ENCODE measurements at regions not wholly inside any gene's neighbourhood (a gene's known extent, or its start where the extent isn't known, plus 50 kb on each side); places are given as distances from the start of the nearest gene placed in this dataset.

DNA sequence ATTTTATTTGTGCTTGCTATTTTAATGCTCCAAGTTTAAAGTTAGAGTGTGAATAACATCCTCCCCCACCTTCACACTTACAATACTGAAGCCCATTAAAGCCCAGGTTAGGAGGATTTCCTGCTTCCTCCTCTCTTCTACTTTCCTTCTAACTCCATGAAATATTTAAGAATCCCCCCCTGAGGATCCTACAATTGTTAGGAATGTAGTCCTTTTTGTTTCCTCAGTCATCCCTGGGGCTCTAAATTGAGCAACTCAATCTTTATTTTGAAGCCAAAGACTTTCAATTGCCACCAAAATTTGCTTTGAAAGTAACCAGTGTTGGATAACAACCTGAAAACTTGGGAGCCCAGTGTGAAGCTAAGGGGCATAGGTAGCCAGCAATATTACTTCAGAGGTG is 276.9 kb downstream of the FAM47A start:
- no peak for TF ChIP-seq GTF2F1 (IDR thresholded peaks at IDR 0.05; ENCODE audit: low read depth, low read length)
- no peak for TF ChIP-seq RAD21 (CRISPR knock-in tag; conservative IDR thresholded peaks at IDR 0.05 in 1 of 2, IDR thresholded peaks at IDR 0.05 in 1 of 2)
- no peak for TF ChIP-seq MEF2D (tag; conservative IDR thresholded peaks at IDR 0.05; ENCODE audit: low read depth)
- TF ChIP-seq SRF (CRISPR knock-in tag; IDR thresholded peaks at IDR 0.05) = no peak
- no peak for TF ChIP-seq SP2 (IDR thresholded peaks at IDR 0.05; ENCODE audit: extremely low read depth, low read depth, low read length, poor library complexity, severe bottlenecking)
- no peak for TF ChIP-seq JUND (IDR thresholded peaks at IDR 0.05; ENCODE audit: borderline replicate concordance, low read depth, low read length)
- TF ChIP-seq JUND (tag; IDR thresholded peaks at IDR 0.05; ENCODE audit: borderline replicate concordance, low read depth, low read length) = no peak
- no peak for TF ChIP-seq CBX8 (IDR thresholded peaks at IDR 0.05; ENCODE audit: borderline replicate concordance, extremely low read depth, low read depth, low read length, poor library complexity, severe bottlenecking)
- TF ChIP-seq BRCA1 (IDR thresholded peaks at IDR 0.05) = no peak
- no peak for TF ChIP-seq BRCA1 (CRISPR knock-in tag; IDR thresholded peaks at IDR 0.05)
- TF ChIP-seq ETV5 (CRISPR knock-in tag; IDR thresholded peaks at IDR 0.05; ENCODE audit: low read depth) = no peak
- TF ChIP-seq HDGF (IDR thresholded peaks at IDR 0.05) = no peak
- no peak for TF ChIP-seq RBFOX2 (IDR thresholded peaks at IDR 0.05; ENCODE audit: low read depth, low read length)
- TF ChIP-seq ZNF121 (CRISPR knock-in tag; conservative IDR thresholded peaks at IDR 0.05) = no peak
